ENCODE measurements at regions not wholly inside any gene's neighbourhood (a gene's known extent, or its start where the extent isn't known, plus 50 kb on each side); places are given as distances from the start of the nearest gene placed in this dataset.

- TF ChIP-seq, protein P1, sequence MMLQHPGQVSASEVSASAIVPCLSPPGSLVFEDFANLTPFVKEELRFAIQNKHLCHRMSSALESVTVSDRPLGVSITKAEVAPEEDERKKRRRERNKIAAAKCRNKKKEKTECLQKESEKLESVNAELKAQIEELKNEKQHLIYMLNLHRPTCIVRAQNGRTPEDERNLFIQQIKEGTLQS (IDR thresholded peaks at IDR 0.05), result no peak
- TF ChIP-seq CTCF (IDR thresholded peaks at IDR 0.05 in 2 of 3, conservative IDR thresholded peaks at IDR 0.05 in 1 of 3; ENCODE audit: borderline replicate concordance in 1 of 3, insufficient read depth in 1 of 3, low read depth in 2 of 3, low read length in 2 of 3) (no peak), POLR2AphosphoS5 (IDR thresholded peaks at IDR 0.05; ENCODE audit: low read depth, low read length) (no peak), SIN3A (IDR thresholded peaks at IDR 0.05; ENCODE audit: low read depth) (no peak), SP1 (IDR thresholded peaks at IDR 0.05; ENCODE audit: low read depth) (no peak), ZNF274 (IDR thresholded peaks at IDR 0.05; ENCODE audit: low read depth, low read length) (no peak), POLR2A (IDR thresholded peaks at IDR 0.05; ENCODE audit: borderline replicate concordance, extremely low read depth, insufficient read depth, insufficient read length) (no peak), JUND (IDR thresholded peaks at IDR 0.05) (no peak), ELF1 (IDR thresholded peaks at IDR 0.05; ENCODE audit: borderline replicate concordance, low read depth) (no peak), CBX3 (IDR thresholded peaks at IDR 0.05; ENCODE audit: low read depth) (no peak), ZBTB33 (IDR thresholded peaks at IDR 0.05; ENCODE audit: extremely low read depth, insufficient replicate concordance, low read length) (no peak), CEBPB (IDR thresholded peaks at IDR 0.05; ENCODE audit: low read depth) (no peak), SRF (IDR thresholded peaks at IDR 0.05; ENCODE audit: low read depth) (no peak)
- TF ChIP-seq, protein P2, sequence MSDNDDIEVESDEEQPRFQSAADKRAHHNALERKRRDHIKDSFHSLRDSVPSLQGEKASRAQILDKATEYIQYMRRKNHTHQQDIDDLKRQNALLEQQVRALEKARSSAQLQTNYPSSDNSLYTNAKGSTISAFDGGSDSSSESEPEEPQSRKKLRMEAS (IDR thresholded peaks at IDR 0.05), result no peak
Measured at GRCh38 chr6:163719028-163719742, 304.7 kb downstream of the QKI start.
